ENCODE measurements at regions not wholly inside any gene's neighbourhood (a gene's known extent, or its start where the extent isn't known, plus 50 kb on each side); places are given as distances from the start of the nearest gene placed in this dataset.

- Histone ChIP-seq H4K91ac (ENCODE audit: low read depth, low read length) (no peak overlapping the region), H3K27ac (ENCODE audit: low read depth, low read length) (no peak overlapping the region), H2AK5ac (ENCODE audit: low read length) (no peak overlapping the region), H4K12ac (ENCODE audit: low read depth, low read length) (no peak overlapping the region), H2BK120ac (ENCODE audit: insufficient read depth, low read length, poor library complexity) (no peak overlapping the region), H3K27me3 (ENCODE audit: insufficient read depth, low read length) (no peaks in the 10 kb centered on the region), H3K4ac (ENCODE audit: low read depth, low read length) (no peak overlapping the region), H3K4me1 (ENCODE audit: control insufficient read depth in 1 of 2, insufficient read depth in 2 of 2, low read length in 2 of 2) (no peaks in the 10 kb centered on the region), H3K36me3 (ENCODE audit: control insufficient read depth in 1 of 2, insufficient read depth in 2 of 2, low read length in 2 of 2) (no peaks in the 10 kb centered on the region), H3K23ac (ENCODE audit: low read length) (no peak overlapping the region), H2BK5ac (ENCODE audit: low read depth, low read length, poor library complexity) (no peak overlapping the region), H3K9ac (ENCODE audit: low read length) (no peak overlapping the region), H3K14ac (ENCODE audit: low read length) (no peak overlapping the region), H2BK12ac (ENCODE audit: low read length) (no peak overlapping the region), H3K18ac (ENCODE audit: low read length) (no peak overlapping the region), H3K4me3 (ENCODE audit: low read depth, low read length) (no peak overlapping the region), H2AFZ (ENCODE audit: insufficient read depth, low read length, poor library complexity) (no peak overlapping the region), H3K79me1 (ENCODE audit: low read length) (no peaks in the 10 kb centered on the region), H3K9me3 (ENCODE audit: insufficient read depth, low read depth, low read length) (no peaks in the 10 kb centered on the region), H3K79me2 (ENCODE audit: control insufficient read depth, insufficient read depth, low read length, poor library complexity) (no peaks in the 10 kb centered on the region), H4K8ac (ENCODE audit: low read depth, low read length) (no peak overlapping the region), H3K4me2 (ENCODE audit: low read length) (no peak overlapping the region)
- DNase-seq = no peak
- no CpG with 5 or more reads among the region's 4 CpGs for WGBS (ENCODE audit: extremely low coverage, insufficient coverage, insufficient read length)
Observed at GRCh38 chr16:22630242-22630641, 119.6 kb downstream of the NPIPB5 start.

GRCh38 chr16:22631264-22631663, 120.6 kb downstream of the NPIPB5 start:
- H4K91ac ChIP-seq (ENCODE audit: low read depth, low read length) = no peak overlapping the region
- H3K27ac ChIP-seq (ENCODE audit: low read depth, low read length) = no peak overlapping the region
- H3K4me2 ChIP-seq (ENCODE audit: low read length) = no peak overlapping the region
- H3K79me2 ChIP-seq (ENCODE audit: control insufficient read depth, insufficient read depth, low read length, poor library complexity) = no peaks in the 10 kb centered on the region
- H2BK12ac ChIP-seq (ENCODE audit: low read length) = no peak overlapping the region
- H3K4me3 ChIP-seq (ENCODE audit: low read depth, low read length) = no peak overlapping the region
- no peak overlapping the region for H3K9ac ChIP-seq (ENCODE audit: low read length)
- H3K36me3 ChIP-seq (ENCODE audit: control insufficient read depth in 1 of 2, insufficient read depth in 2 of 2, low read length in 2 of 2) = no peaks in the 10 kb centered on the region
- no peak overlapping the region for H2BK5ac ChIP-seq (ENCODE audit: low read depth, low read length, poor library complexity)
- H3K4ac ChIP-seq (ENCODE audit: low read depth, low read length) = no peak overlapping the region
- no peaks in the 10 kb centered on the region for H3K9me3 ChIP-seq (ENCODE audit: insufficient read depth, low read depth, low read length)
- no peaks in the 10 kb centered on the region for H3K27me3 ChIP-seq (ENCODE audit: insufficient read depth, low read length)
- no peak overlapping the region for H3K14ac ChIP-seq (ENCODE audit: low read length)
- no peak overlapping the region for H2AK5ac ChIP-seq (ENCODE audit: low read length)
- H3K79me1 ChIP-seq (ENCODE audit: low read length) = no peaks in the 10 kb centered on the region
- no peak overlapping the region for H4K12ac ChIP-seq (ENCODE audit: low read depth, low read length)
- H3K4me1 ChIP-seq (ENCODE audit: control insufficient read depth in 1 of 2, insufficient read depth in 2 of 2, low read length in 2 of 2) = no peaks in the 10 kb centered on the region
- no peak overlapping the region for H2AFZ ChIP-seq (ENCODE audit: insufficient read depth, low read length, poor library complexity)
- no peak overlapping the region for H4K8ac ChIP-seq (ENCODE audit: low read depth, low read length)
- H2BK120ac ChIP-seq (ENCODE audit: insufficient read depth, low read length, poor library complexity) = no peak overlapping the region
- no peak for DNase-seq
- no peak overlapping the region for H3K23ac ChIP-seq (ENCODE audit: low read length)
- WGBS (ENCODE audit: extremely low coverage, insufficient coverage, insufficient read length) = no CpG with 5 or more reads among the region's 9 CpGs
- no peak overlapping the region for H3K18ac ChIP-seq (ENCODE audit: low read length)

GRCh38 chr16:22632606-22633005, 121.9 kb downstream of the NPIPB5 start:
- H3K79me1 ChIP-seq (ENCODE audit: low read length) = no peaks in the 10 kb centered on the region
- H3K9me3 ChIP-seq (ENCODE audit: insufficient read depth, low read depth, low read length) = no peaks in the 10 kb centered on the region
- H4K12ac ChIP-seq (ENCODE audit: low read depth, low read length) = no peak overlapping the region
- H3K4me1 ChIP-seq (ENCODE audit: control insufficient read depth in 1 of 2, insufficient read depth in 2 of 2, low read length in 2 of 2) = no peaks in the 10 kb centered on the region
- no peak overlapping the region for H2BK120ac ChIP-seq (ENCODE audit: insufficient read depth, low read length, poor library complexity)
- H3K9ac ChIP-seq (ENCODE audit: low read length) = no peak overlapping the region
- H3K27ac ChIP-seq (ENCODE audit: low read depth, low read length) = no peak overlapping the region
- H3K79me2 ChIP-seq (ENCODE audit: control insufficient read depth, insufficient read depth, low read length, poor library complexity) = no peaks in the 10 kb centered on the region
- H2BK5ac ChIP-seq (ENCODE audit: low read depth, low read length, poor library complexity) = no peak overlapping the region
- H2AK5ac ChIP-seq (ENCODE audit: low read length) = no peak overlapping the region
- no peak overlapping the region for H4K8ac ChIP-seq (ENCODE audit: low read depth, low read length)
- WGBS (ENCODE audit: extremely low coverage, insufficient coverage, insufficient read length) = no CpG with 5 or more reads among the region's 4 CpGs
- H3K14ac ChIP-seq (ENCODE audit: low read length) = no peak overlapping the region
- no peaks in the 10 kb centered on the region for H3K36me3 ChIP-seq (ENCODE audit: control insufficient read depth in 1 of 2, insufficient read depth in 2 of 2, low read length in 2 of 2)
- no peaks in the 10 kb centered on the region for H3K27me3 ChIP-seq (ENCODE audit: insufficient read depth, low read length)
- H3K4ac ChIP-seq (ENCODE audit: low read depth, low read length) = no peak overlapping the region
- H4K91ac ChIP-seq (ENCODE audit: low read depth, low read length) = no peak overlapping the region
- no peak overlapping the region for H3K23ac ChIP-seq (ENCODE audit: low read length)
- H2AFZ ChIP-seq (ENCODE audit: insufficient read depth, low read length, poor library complexity) = no peak overlapping the region
- no peak overlapping the region for H3K4me2 ChIP-seq (ENCODE audit: low read length)
- H3K18ac ChIP-seq (ENCODE audit: low read length) = no peak overlapping the region
- no peak for DNase-seq
- no peak overlapping the region for H2BK12ac ChIP-seq (ENCODE audit: low read length)
- no peak overlapping the region for H3K4me3 ChIP-seq (ENCODE audit: low read depth, low read length)

DNA sequence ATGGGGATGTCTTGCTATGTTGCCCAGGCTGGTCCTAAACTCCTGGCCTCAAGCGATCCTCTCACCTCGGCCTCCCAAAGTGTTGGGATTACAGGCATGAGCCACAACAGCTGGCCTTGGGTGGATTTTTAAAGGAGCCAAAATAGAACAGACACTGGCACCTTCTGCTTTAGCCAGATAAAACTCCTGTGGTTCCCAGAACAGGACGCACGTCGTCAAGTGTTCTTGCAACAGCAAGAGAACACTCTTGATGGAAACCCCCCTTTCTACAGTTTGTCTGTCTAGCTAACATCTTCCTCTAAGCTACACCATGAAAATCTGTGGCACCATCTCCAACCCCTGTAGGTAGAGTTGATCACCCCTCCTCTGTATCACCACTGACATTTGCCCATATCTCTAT, 122.6 kb downstream of the NPIPB5 start:
- Histone ChIP-seq H3K14ac (ENCODE audit: low read length) (no peak overlapping the region), H3K23ac (ENCODE audit: low read length) (no peak overlapping the region), H3K79me2 (ENCODE audit: control insufficient read depth, insufficient read depth, low read length, poor library complexity) (no peaks in the 10 kb centered on the region), H3K9me3 (ENCODE audit: insufficient read depth, low read depth, low read length) (no peaks in the 10 kb centered on the region), H2BK12ac (ENCODE audit: low read length) (no peak overlapping the region), H3K4me2 (ENCODE audit: low read length) (no peak overlapping the region), H4K8ac (ENCODE audit: low read depth, low read length) (no peak overlapping the region), H3K79me1 (ENCODE audit: low read length) (no peaks in the 10 kb centered on the region), H3K4me3 (ENCODE audit: low read depth, low read length) (no peak overlapping the region), H3K36me3 (ENCODE audit: control insufficient read depth in 1 of 2, insufficient read depth in 2 of 2, low read length in 2 of 2) (no peaks in the 10 kb centered on the region), H2AK5ac (ENCODE audit: low read length) (no peak overlapping the region), H3K4me1 (ENCODE audit: control insufficient read depth in 1 of 2, insufficient read depth in 2 of 2, low read length in 2 of 2) (no peaks in the 10 kb centered on the region), H2BK5ac (ENCODE audit: low read depth, low read length, poor library complexity) (no peak overlapping the region), H3K4ac (ENCODE audit: low read depth, low read length) (no peak overlapping the region), H4K91ac (ENCODE audit: low read depth, low read length) (no peak overlapping the region), H3K27me3 (ENCODE audit: insufficient read depth, low read length) (no peaks in the 10 kb centered on the region), H2AFZ (ENCODE audit: insufficient read depth, low read length, poor library complexity) (no peak overlapping the region), H3K27ac (ENCODE audit: low read depth, low read length) (no peak overlapping the region), H4K12ac (ENCODE audit: low read depth, low read length) (no peak overlapping the region), H3K18ac (ENCODE audit: low read length) (no peak overlapping the region), H2BK120ac (ENCODE audit: insufficient read depth, low read length, poor library complexity) (no peak overlapping the region), H3K9ac (ENCODE audit: low read length) (no peak overlapping the region)
- WGBS (ENCODE audit: extremely low coverage, insufficient coverage, insufficient read length) = no CpG with 5 or more reads among the region's 5 CpGs
- DNase-seq = no peak
